OCI-LY1 (cell line): ENCODE measurements at regions not wholly inside any gene's neighbourhood (a gene's known extent, or its start where the extent isn't known, plus 50 kb on each side); places are given as distances from the start of the nearest gene placed in this dataset.

Experiments used
- CTCF ChIP-seq: fragments of 200-600 bp; sonication (generic), shearing (Covaris generic); IDR thresholded peaks from 2 replicates; pipeline ENCODE4 v1.5.1; 2017; ENCODE audit warnings: mild to moderate bottlenecking, antibody characterized with exemption, low read length, moderate library complexity, mixed read lengths
- EZH2 ChIP-seq: fragments of 200-600 bp; sonication (generic), shearing (Covaris generic); IDR thresholded peaks from 2 replicates; pipeline ENCODE4 v1.8.0; 2017; ENCODE audit warnings: borderline replicate concordance, mixed run types, mild to moderate bottlenecking, antibody characterized with exemption, low read length, moderate library complexity, mixed read lengths

- no peak for TF ChIP-seq CTCF
- TF ChIP-seq EZH2, result no peak
Measured at GRCh38 chr6:164286011-164286410, 871.5 kb downstream of the QKI start.
